ENCODE measurements at regions not wholly inside any gene's neighbourhood (a gene's known extent, or its start where the extent isn't known, plus 50 kb on each side); places are given as distances from the start of the nearest gene placed in this dataset.

GRCh38 chr11:11789735-11790369, 51.9 kb upstream of the USP47 start:
- CTCF ChIA-PET = no interaction called here
- POLR2A ChIA-PET = no interaction called here

GRCh38 chr11:11788063-11788710, 53.6 kb upstream of the USP47 start:
- ChIA-PET POLR2A (no interaction called here), CTCF (interaction anchor here (0.8 to 1.8 kb wide), 8 partner anchors 10 to 995 kb away, joined by 3 to 8 read pairs (median 4); no protein-coding TSS in a partner anchor)

- ChIA-PET CTCF (interaction anchor here (0.6 to 1.8 kb wide), 10 partner anchors 9 to 994 kb away, joined by 3 to 8 read pairs (median 4); no protein-coding TSS in a partner anchor), POLR2A (no interaction called here)
These were observed 54.3 kb upstream of the USP47 start for GRCh38 chr11:11787305-11788062.

GRCh38 chr11:11786771-11787170, 55.0 kb upstream of the USP47 start:
- CTCF ChIA-PET = interaction anchor here (0.6 to 1.4 kb wide), 3 partner anchors 9 to 853 kb away, joined by 3 to 5 read pairs (median 4); no protein-coding TSS in a partner anchor
- POLR2A ChIA-PET = no interaction called here

- POLR2A ChIA-PET = no interaction called here
- CTCF ChIA-PET = no interaction called here
These were observed 55.5 kb upstream of the USP47 start for GRCh38 chr11:11786234-11786633.

GRCh38 chr11:11782532-11783110, 59.2 kb upstream of the USP47 start:
- CTCF ChIA-PET = no interaction called here
- POLR2A ChIA-PET = no interaction called here

- POLR2A ChIA-PET = no interaction called here
- CTCF ChIA-PET = no interaction called here
These were observed 60.9 kb upstream of the USP47 start for GRCh38 chr11:11780858-11781257.

GRCh38 chr11:11779975-11780374, 61.8 kb upstream of the USP47 start:
- CTCF ChIA-PET = no interaction called here
- POLR2A ChIA-PET = no interaction called here

- POLR2A ChIA-PET = no interaction called here
- CTCF ChIA-PET = interaction anchor here (0.8 kb wide), 1 partner anchor 9 kb away, joined by 5 read pairs; no protein-coding TSS in a partner anchor
These were observed 63.9 kb upstream of the USP47 start for GRCh38 chr11:11777897-11778296.

GRCh38 chr11:11776714-11777113, 65.1 kb upstream of the USP47 start:
- POLR2A ChIA-PET = no interaction called here
- CTCF ChIA-PET = no interaction called here

GRCh38 chr11:11774928-11775327, 66.8 kb upstream of the USP47 start:
- CTCF ChIA-PET = interaction anchor here (1.0 to 1.2 kb wide), 2 partner anchors 13 kb away, joined by 3 to 4 read pairs; no protein-coding TSS in a partner anchor
- POLR2A ChIA-PET = no interaction called here

GRCh38 chr11:11772865-11773515, 68.8 kb upstream of the USP47 start:
- ChIA-PET POLR2A (no interaction called here), CTCF (no interaction called here)

- CTCF ChIA-PET = no interaction called here
- POLR2A ChIA-PET = no interaction called here
These were observed 70.8 kb upstream of the USP47 start for GRCh38 chr11:11770921-11771486.

GRCh38 chr11:11770296-11770695, 71.5 kb upstream of the USP47 start:
- ChIA-PET POLR2A (no interaction called here), CTCF (no interaction called here)

- ChIA-PET POLR2A (no interaction called here), CTCF (no interaction called here)
These were observed 72.0 kb upstream of the USP47 start for GRCh38 chr11:11769782-11770181.

- ChIA-PET CTCF (no interaction called here), POLR2A (no interaction called here)
These were observed 72.4 kb upstream of the USP47 start for GRCh38 chr11:11769362-11769761.

GRCh38 chr11:11764423-11764803, 77.4 kb upstream of the USP47 start:
- CTCF ChIA-PET = no interaction called here

GRCh38 chr11:11763796-11764422, 77.9 kb upstream of the USP47 start:
- POLR2A ChIA-PET = no interaction called here
- CTCF ChIA-PET = interaction anchor here (0.7 kb wide), 1 partner anchor 22 kb away, joined by 5 read pairs; no protein-coding TSS in a partner anchor

More at GRCh38 chr11:11764423-11764803, 77.4 kb upstream of the USP47 start:
- POLR2A ChIA-PET = no interaction called here

GRCh38 chr11:11760838-11761237, 80.9 kb upstream of the USP47 start:
- CTCF ChIA-PET = no interaction called here

More at GRCh38 chr11:11760838-11761237, 80.9 kb upstream of the USP47 start:
- POLR2A ChIA-PET = no interaction called here
